T-cell (primary cell): ENCODE measurements at regions not wholly inside any gene's neighbourhood (a gene's known extent, or its start where the extent isn't known, plus 50 kb on each side); places are given as distances from the start of the nearest gene placed in this dataset.
A peak's percentile ranks its signal among the peaks of the same experiment; 100 is the strongest.
"Not testable (repeated sequence)": the region's sequence is repeated elsewhere in the genome, so short reads cannot be mapped to it uniquely, and the experiment has no call there.

ENCODE experiments used
- ATAC-seq, 4 experiments: fragments of 200-7000 bp in 3 of 4; fragments of 150-1000 bp in 1 of 4; cut with Tn5 transposase; replicated peaks in 1 of 4; 1 replicate in 3 of 4; 2 replicates in 1 of 4; pipeline ENCODE4 v1.10.0; 2021; ENCODE audit warnings: moderate library complexity in 3 of 4, mild to moderate bottlenecking in 2 of 4, moderate number of reproducible peaks in 1 of 4
- CTCF ChIA-PET, 2 donors: fragments of 300-600 bp; sonication (Branson Sonifier 250); formaldehyde crosslinking; loops; one replicate each; lab custom pipeline; 2022; ENCODE audit warnings: antibody characterized with exemption in 2 of 2; lab: Charles Lee
- POLR2A ChIA-PET, 2 donors: fragments of 300-600 bp; sonication (Branson Sonifier 250); formaldehyde crosslinking; loops; one replicate each; lab custom pipeline; 2022; ENCODE audit warnings: antibody characterized with exemption in 2 of 2; lab: Charles Lee
- DNase-seq, 35 experiments: peaks; one replicate each; pipeline versions ENCODE4 v3.0.0 to v3.0.0-alpha.2; 2013 to 2023
- H3K27ac ChIP-seq: one replicate; pipeline ENCODE4 v1.5.1; 2013; ENCODE audit warnings: low read length
- H3K27me3 ChIP-seq, 2 experiments: replicated peaks in 1 of 2; 1 replicate in 1 of 2; 2 replicates in 1 of 2; pipeline versions ENCODE4 v1.6.1 to v1.7.0; 2013; ENCODE audit warnings: low read length in 1 of 2, mixed read lengths in 1 of 2; ENCODE audit not compliant: control insufficient read depth in 2 of 2, insufficient read depth in 2 of 2; ENCODE audit errors: extremely low read depth in 1 of 2
- H3K36me3 ChIP-seq, 2 donors: 1 replicate in 1 of 2; 2 replicates in 1 of 2; pipeline versions ENCODE4 v1.6.1 to v1.7.0; 2013; ENCODE audit warnings: low read length in 1 of 2; ENCODE audit not compliant: control insufficient read depth in 2 of 2, insufficient read depth in 1 of 2; ENCODE audit errors: extremely low read depth in 1 of 2
- H3K4me1 ChIP-seq, 2 experiments: 1 replicate in 1 of 2; 2 replicates in 1 of 2; pipeline versions ENCODE4 v1.6.1 to v1.7.0; 2013; ENCODE audit warnings: low read length in 2 of 2, mixed read lengths in 1 of 2; ENCODE audit not compliant: insufficient read depth in 2 of 2, control insufficient read depth in 1 of 2; ENCODE audit errors: extremely low read depth in 1 of 2
- H3K4me3 ChIP-seq, 2 donors: 1 replicate in 1 of 2; 2 replicates in 1 of 2; pipeline versions ENCODE4 v1.5.1 to v1.7.0; 2013; ENCODE audit warnings: mild to moderate bottlenecking in 2 of 2, low read length in 1 of 2, moderate library complexity in 1 of 2; ENCODE audit not compliant: control insufficient read depth in 1 of 2; ENCODE audit errors: extremely low read depth in 1 of 2
- H3K9me3 ChIP-seq: 2 replicates; pipeline ENCODE4 v1.7.0; 2013
- H3K27ac Mint-ChIP-seq, 2 donors: one replicate each; pipeline ENCODE4 v1.8.0; 2020 to 2021; ENCODE audit warnings: mild to moderate bottlenecking in 2 of 2, mixed read lengths in 2 of 2
- H3K27me3 Mint-ChIP-seq, 2 donors: one replicate each; pipeline ENCODE4 v1.8.0; 2021 to 2022; ENCODE audit warnings: mixed read lengths in 2 of 2
- H3K36me3 Mint-ChIP-seq: one replicate; pipeline ENCODE4 v1.8.0; 2021; ENCODE audit warnings: mixed read lengths
- H3K4me1 Mint-ChIP-seq, 3 donors: one replicate each; pipeline ENCODE4 v1.8.0; 2020 to 2022; ENCODE audit warnings: mixed read lengths in 3 of 3, mild to moderate bottlenecking in 1 of 3
- H3K4me3 Mint-ChIP-seq, 3 donors: one replicate each; pipeline ENCODE4 v1.8.0; 2020 to 2022; ENCODE audit warnings: mild to moderate bottlenecking in 3 of 3, mixed read lengths in 3 of 3, moderate library complexity in 3 of 3
- H3K9me3 Mint-ChIP-seq, 3 donors: one replicate each; pipeline ENCODE4 v1.8.0; 2020 to 2022; ENCODE audit warnings: mixed read lengths in 3 of 3
- WGBS: methylation state at CpG from one replicate; pipeline ENCODE4 v1.1.5; 2013; ENCODE audit warnings: missing lambda C conversion rate; ENCODE audit not compliant: insufficient coverage; 5-methylcytosine and 5-hydroxymethylcytosine counted together

DNA sequence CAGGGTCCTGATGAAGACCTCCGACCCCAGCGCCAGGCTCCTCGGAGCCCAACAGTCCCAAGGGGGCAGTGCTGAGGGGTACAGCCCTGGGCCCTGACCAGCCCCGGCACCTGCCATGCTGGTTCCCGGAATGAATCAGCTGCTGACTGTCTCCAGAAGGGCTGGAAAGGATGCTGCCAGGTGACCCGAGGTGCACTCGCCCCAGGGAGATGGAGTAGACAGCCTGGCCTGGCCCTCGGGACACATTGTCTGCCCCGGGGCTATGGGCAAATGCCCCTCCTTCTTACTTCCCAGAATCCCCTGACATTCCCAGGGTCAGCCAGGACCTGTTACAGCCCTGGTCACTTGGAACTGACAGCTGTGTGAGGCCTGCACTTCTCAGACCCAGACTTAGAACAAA is 5485.8 kb upstream of the TPTE start:
- H3K4me3 Mint-ChIP-seq, ATAC-seq, H3K27me3 Mint-ChIP-seq, H3K4me1 ChIP-seq, H3K27ac ChIP-seq, POLR2A ChIA-PET, H3K36me3 Mint-ChIP-seq, H3K27ac Mint-ChIP-seq, H3K9me3 ChIP-seq, H3K9me3 Mint-ChIP-seq, H3K4me1 Mint-ChIP-seq, H3K27me3 ChIP-seq, H3K36me3 ChIP-seq, H3K4me3 ChIP-seq, DNase-seq, CTCF ChIA-PET: not testable (repeated sequence)
- WGBS = no CpG with 5 or more reads among the region's 9 CpGs

DNA sequence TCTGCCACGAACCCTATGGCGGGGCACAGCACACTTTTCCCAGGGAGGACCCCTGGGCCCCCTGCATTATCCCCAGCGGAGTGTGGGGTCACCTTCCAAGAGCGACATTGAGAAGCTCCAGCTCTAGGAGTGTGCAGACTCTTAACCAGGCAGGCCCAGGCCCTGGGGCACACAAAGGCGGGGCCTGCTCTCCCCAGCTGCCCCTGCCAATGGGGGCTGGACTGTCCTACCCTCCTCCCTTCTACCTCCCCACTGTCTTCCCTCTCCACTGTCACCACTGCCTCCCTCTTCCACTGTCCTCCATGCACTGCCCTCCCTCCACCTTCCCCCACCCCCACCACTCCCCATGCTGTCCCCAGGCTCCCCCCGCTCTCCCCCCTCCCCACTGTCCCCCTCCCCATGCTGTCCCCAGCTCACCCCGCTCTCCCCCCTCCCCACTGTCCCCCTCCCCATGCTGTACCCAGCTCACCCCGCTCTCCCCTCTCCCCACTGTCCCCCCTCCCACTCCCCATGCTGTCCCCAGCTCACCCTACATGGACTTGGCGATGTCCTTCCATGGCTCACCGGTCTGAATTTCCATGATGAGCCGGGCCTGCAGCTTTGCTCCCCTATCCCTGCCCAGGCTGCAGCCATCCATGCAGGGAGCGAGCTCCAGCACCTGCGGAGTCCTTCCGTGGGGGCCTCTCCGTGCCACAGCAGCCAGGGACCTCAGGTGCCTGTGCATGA is 5483.6 kb upstream of the TPTE start:
- H3K9me3 Mint-ChIP-seq, H3K36me3 Mint-ChIP-seq, POLR2A ChIA-PET, DNase-seq, H3K27me3 ChIP-seq, ATAC-seq, H3K4me3 Mint-ChIP-seq, H3K4me1 ChIP-seq, H3K36me3 ChIP-seq, H3K27me3 Mint-ChIP-seq, H3K9me3 ChIP-seq, CTCF ChIA-PET, H3K4me1 Mint-ChIP-seq, H3K4me3 ChIP-seq, H3K27ac ChIP-seq, H3K27ac Mint-ChIP-seq: not testable (repeated sequence)
- WGBS = no CpG with 5 or more reads among the region's 15 CpGs

DNA sequence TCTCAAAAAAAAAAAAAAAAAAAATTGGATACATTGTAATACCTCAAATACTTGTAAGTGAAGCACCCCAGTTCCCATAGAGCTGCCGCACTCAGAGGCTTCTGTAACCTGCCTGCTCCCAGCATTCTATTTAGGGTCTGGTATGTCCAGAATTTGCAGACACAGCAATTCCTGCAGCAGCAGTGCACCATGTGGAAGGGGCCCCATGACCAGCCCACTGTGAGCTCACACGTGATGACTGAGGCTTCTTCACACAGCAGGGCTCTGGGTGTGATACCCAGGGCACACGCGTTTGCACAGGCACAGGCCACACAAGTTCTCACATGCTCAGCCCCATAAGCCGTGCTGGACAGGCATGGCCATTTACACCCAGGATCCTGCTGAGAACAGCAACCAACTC is 5481.5 kb upstream of the TPTE start:
- H3K27ac Mint-ChIP-seq, H3K9me3 ChIP-seq, H3K36me3 ChIP-seq, POLR2A ChIA-PET, H3K27ac ChIP-seq, H3K9me3 Mint-ChIP-seq, H3K4me1 Mint-ChIP-seq, CTCF ChIA-PET, H3K36me3 Mint-ChIP-seq, H3K27me3 ChIP-seq, H3K4me3 ChIP-seq, ATAC-seq, H3K4me3 Mint-ChIP-seq, H3K27me3 Mint-ChIP-seq, H3K4me1 ChIP-seq, DNase-seq: not testable (repeated sequence)
- WGBS = no CpG with 5 or more reads among the region's 5 CpGs

DNA sequence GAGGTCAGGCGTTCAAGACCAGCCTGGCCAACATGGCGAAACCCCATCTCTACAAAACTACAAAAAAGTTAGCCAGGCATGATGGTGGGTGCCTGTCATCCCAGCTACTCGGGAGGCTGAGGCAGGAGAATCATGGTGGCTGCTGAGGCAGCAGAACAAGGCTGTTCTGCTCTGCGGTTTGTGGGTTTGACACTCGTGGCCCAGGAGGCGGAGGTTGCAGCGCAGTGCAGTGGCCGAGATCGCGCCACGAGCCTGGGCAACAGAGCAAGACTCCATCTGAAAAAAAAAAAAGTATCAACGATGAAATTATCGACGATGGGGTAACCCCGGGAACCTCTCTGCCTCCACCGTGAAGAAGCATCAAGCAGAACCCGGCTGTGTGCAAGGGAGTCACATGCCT is 5478.8 kb upstream of the TPTE start:
- CTCF ChIA-PET, H3K4me1 Mint-ChIP-seq, H3K9me3 ChIP-seq, POLR2A ChIA-PET, H3K27me3 Mint-ChIP-seq, H3K9me3 Mint-ChIP-seq, H3K27ac Mint-ChIP-seq, H3K4me1 ChIP-seq, H3K4me3 Mint-ChIP-seq, H3K27ac ChIP-seq, H3K36me3 Mint-ChIP-seq, H3K27me3 ChIP-seq, DNase-seq, H3K36me3 ChIP-seq, H3K4me3 ChIP-seq: not testable (repeated sequence)
- ATAC-seq = peak in 1 of 4 experiments; percentile 29
- WGBS = no CpG with 5 or more reads among the region's 17 CpGs

DNA sequence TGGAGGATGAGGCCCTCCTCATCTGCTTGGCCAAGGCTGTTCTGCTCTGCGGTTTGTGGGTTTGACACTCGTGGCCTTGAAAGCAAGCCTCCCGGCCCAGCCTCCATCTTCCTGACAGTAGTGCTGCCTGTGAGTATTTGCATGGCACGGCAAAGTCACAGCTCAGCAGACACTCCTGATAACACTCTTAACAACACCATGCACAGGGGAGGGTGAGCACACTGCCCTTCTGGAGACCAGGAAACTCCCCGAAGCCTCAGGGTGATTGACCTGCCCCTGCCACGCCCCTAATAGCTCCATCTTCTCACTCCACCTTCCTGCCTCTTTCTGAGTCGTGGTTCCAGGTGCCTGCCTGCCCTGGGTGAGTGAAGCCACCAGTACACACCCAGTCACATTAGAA is 5476.6 kb upstream of the TPTE start:
- DNase-seq, H3K4me3 ChIP-seq, H3K27ac ChIP-seq, H3K27me3 ChIP-seq, H3K4me1 ChIP-seq, ATAC-seq, H3K4me3 Mint-ChIP-seq, H3K9me3 ChIP-seq, H3K4me1 Mint-ChIP-seq, H3K36me3 ChIP-seq, H3K9me3 Mint-ChIP-seq, H3K27me3 Mint-ChIP-seq, H3K27ac Mint-ChIP-seq, POLR2A ChIA-PET, H3K36me3 Mint-ChIP-seq, CTCF ChIA-PET: not testable (repeated sequence)
- no CpG with 5 or more reads among the region's 7 CpGs for WGBS

DNA sequence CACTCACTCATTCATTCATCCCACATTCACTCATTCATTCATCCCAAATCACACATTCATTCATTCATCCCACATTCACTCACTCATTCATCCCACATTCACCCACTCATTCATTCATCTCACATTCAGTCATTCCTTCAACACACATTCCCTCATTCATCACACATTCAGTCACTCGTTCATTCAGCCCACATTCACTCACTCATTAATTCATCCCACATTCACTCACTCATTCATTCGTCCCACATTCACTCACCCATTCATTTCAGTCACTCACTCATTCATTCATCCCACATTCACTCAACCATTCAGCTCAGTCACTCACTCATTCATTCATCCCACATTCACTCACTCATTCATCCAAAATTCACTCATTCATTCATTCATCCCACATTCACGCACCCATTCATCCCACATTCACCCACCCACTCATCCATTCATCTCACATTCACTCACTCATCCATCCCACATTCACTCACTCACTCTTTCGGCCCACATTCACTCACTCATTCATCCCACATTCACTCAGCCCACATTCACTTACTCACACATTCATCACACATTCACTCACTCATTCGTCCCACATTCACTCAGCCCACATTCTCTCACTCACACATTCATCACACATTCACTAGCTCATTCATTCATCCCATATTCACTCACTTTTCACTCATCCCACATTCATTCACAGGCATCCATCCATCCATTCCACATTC is 5469.9 kb upstream of the TPTE start:
- WGBS = no CpG with 5 or more reads among the region's 5 CpGs
- H3K36me3 ChIP-seq, CTCF ChIA-PET, ATAC-seq, H3K27me3 Mint-ChIP-seq, H3K27me3 ChIP-seq, DNase-seq, H3K4me3 ChIP-seq, POLR2A ChIA-PET, H3K36me3 Mint-ChIP-seq, H3K4me1 ChIP-seq, H3K4me3 Mint-ChIP-seq, H3K27ac ChIP-seq, H3K4me1 Mint-ChIP-seq, H3K9me3 ChIP-seq, H3K9me3 Mint-ChIP-seq: not testable (repeated sequence)
- peak overlapping the region; percentile 11 to 32 for H3K27ac Mint-ChIP-seq
